CD4-positive, alpha-beta memory T cell (primary cell): ENCODE measurements at regions not wholly inside any gene's neighbourhood (a gene's known extent, or its start where the extent isn't known, plus 50 kb on each side); places are given as distances from the start of the nearest gene placed in this dataset.

ENCODE experiments used
- CTCF ChIA-PET: fragments of 350-600 bp; sonication (Branson Sonifier 250); formaldehyde crosslinking; loops from one replicate; lab custom pipeline; 2021; ENCODE audit warnings: inconsistent platforms; ENCODE audit not compliant: partially characterized antibody; lab: Charles Lee
- POLR2A ChIA-PET: fragments of 350-600 bp; sonication (Branson Sonifier 250); formaldehyde crosslinking; loops from one replicate; lab custom pipeline; 2021; ENCODE audit not compliant: partially characterized antibody; lab: Charles Lee
- DNase-seq, 5 donors: peaks; one replicate each; pipeline versions ENCODE4 v3.0.0 to v3.0.0-alpha.2; 2020 to 2022; ENCODE audit warnings: mixed read lengths in 1 of 5
- H3K27ac ChIP-seq: one replicate; pipeline ENCODE4 v1.7.0; 2013; ENCODE audit warnings: low read depth, low read length
- H3K27me3 ChIP-seq: 2 replicates; pipeline ENCODE4 v1.7.0; 2013; ENCODE audit warnings: mild to moderate bottlenecking, low read length, moderate library complexity; ENCODE audit not compliant: insufficient read depth
- H3K36me3 ChIP-seq: 2 replicates; pipeline ENCODE4 v1.7.0; 2013; ENCODE audit warnings: mild to moderate bottlenecking, low read length, moderate library complexity; ENCODE audit not compliant: insufficient read depth
- H3K4me1 ChIP-seq: 2 replicates; pipeline ENCODE4 v1.7.0; 2013; ENCODE audit warnings: mild to moderate bottlenecking, low read length, moderate library complexity; ENCODE audit not compliant: insufficient read depth
- H3K4me3 ChIP-seq, 2 donors: one replicate each; pipeline ENCODE4 v1.7.0; 2013; ENCODE audit warnings: low read length in 2 of 2, mild to moderate bottlenecking in 1 of 2
- H3K9me3 ChIP-seq, 2 donors: one replicate each; pipeline ENCODE4 v1.7.0; 2013; ENCODE audit warnings: low read length in 2 of 2, control low read depth in 1 of 2; ENCODE audit not compliant: control insufficient read depth in 1 of 2
- H3K27ac Mint-ChIP-seq, 7 donors: one replicate each; pipeline ENCODE4 v1.8.0; 2020 to 2021; ENCODE audit warnings: mixed read lengths in 7 of 7, mild to moderate bottlenecking in 6 of 7, inconsistent platforms in 3 of 7, moderate library complexity in 3 of 7
- H3K27me3 Mint-ChIP-seq, 2 donors: one replicate each; pipeline ENCODE4 v1.8.0; 2020 to 2021; ENCODE audit warnings: mixed read lengths in 2 of 2
- H3K36me3 Mint-ChIP-seq, 2 donors: one replicate each; pipeline ENCODE4 v1.8.0; 2020 to 2021; ENCODE audit warnings: mixed read lengths in 2 of 2, inconsistent platforms in 1 of 2, mild to moderate bottlenecking in 1 of 2
- H3K4me1 Mint-ChIP-seq, 4 donors: one replicate each; pipeline ENCODE4 v1.8.0; 2020 to 2021; ENCODE audit warnings: mixed read lengths in 4 of 4, mild to moderate bottlenecking in 1 of 4
- H3K4me3 Mint-ChIP-seq, 8 donors: one replicate each; pipeline ENCODE4 v1.8.0; 2020 to 2021; ENCODE audit warnings: mixed read lengths in 8 of 8, mild to moderate bottlenecking in 7 of 8, moderate library complexity in 6 of 8, inconsistent platforms in 3 of 8
- H3K9me3 Mint-ChIP-seq, 8 donors: one replicate each; pipeline ENCODE4 v1.8.0; 2020 to 2021; ENCODE audit warnings: mixed read lengths in 8 of 8, mild to moderate bottlenecking in 5 of 8, inconsistent platforms in 3 of 8, moderate library complexity in 1 of 8
- intact Hi-C: fragments of 100-400 bp; cut with micrococcal nuclease; formaldehyde crosslinking; loops from one replicate; pipeline ENCODE4 v1.15.1; 2023

GRCh38 chr6:169385237-169385880, 131.7 kb upstream of the THBS2 start:
- H3K4me3 Mint-ChIP-seq = no peak overlapping the region
- DNase-seq = no peak
- Histone ChIP-seq H3K27me3 (no peaks in the 10 kb centered on the region), H3K27ac (no peak overlapping the region), H3K4me3 (no peak overlapping the region), H3K4me1 (no peaks in the 10 kb centered on the region), H3K36me3 (no peaks in the 10 kb centered on the region), H3K9me3 (no peaks in the 10 kb centered on the region)
- no peaks in the 10 kb centered on the region for H3K4me1 Mint-ChIP-seq
- POLR2A ChIA-PET = no interaction called here
- H3K36me3 Mint-ChIP-seq = no peaks in the 10 kb centered on the region
- intact Hi-C loops = no loop called here
- no peak overlapping the region for H3K27ac Mint-ChIP-seq
- peaks cover 0 to 16% (median 3%) of the 10 kb centered on the region in 8 donors for H3K9me3 Mint-ChIP-seq
- CTCF ChIA-PET = no interaction called here
- H3K27me3 Mint-ChIP-seq = peaks cover 10 to 11% of the 10 kb centered on the region in 2 donors

GRCh38 chr6:169384291-169384690, 130.6 kb upstream of the THBS2 start:
- peaks cover 0 to 14% (median 3%) of the 10 kb centered on the region in 8 donors for H3K9me3 Mint-ChIP-seq
- no peak overlapping the region for H3K27ac Mint-ChIP-seq
- H3K4me3 Mint-ChIP-seq = no peak overlapping the region
- H3K4me1 Mint-ChIP-seq = no peaks in the 10 kb centered on the region
- ChIA-PET CTCF (no interaction called here), POLR2A (no interaction called here)
- Histone ChIP-seq H3K27me3 (no peaks in the 10 kb centered on the region), H3K4me1 (no peaks in the 10 kb centered on the region), H3K9me3 (no peaks in the 10 kb centered on the region), H3K27ac (no peak overlapping the region), H3K4me3 (no peak overlapping the region), H3K36me3 (no peaks in the 10 kb centered on the region)
- no peaks in the 10 kb centered on the region for H3K36me3 Mint-ChIP-seq
- H3K27me3 Mint-ChIP-seq = peaks cover 10 to 11% of the 10 kb centered on the region in 2 donors
- intact Hi-C loops = no loop called here
- no peak for DNase-seq

- Histone ChIP-seq H3K4me3 (no peak overlapping the region), H3K27ac (no peak overlapping the region), H3K27me3 (no peaks in the 10 kb centered on the region), H3K9me3 (no peaks in the 10 kb centered on the region), H3K4me1 (no peaks in the 10 kb centered on the region), H3K36me3 (no peaks in the 10 kb centered on the region)
- peaks cover 8 to 13% of the 10 kb centered on the region in 2 donors for H3K27me3 Mint-ChIP-seq
- ChIA-PET POLR2A (no interaction called here), CTCF (no interaction called here)
- no peaks in the 10 kb centered on the region for H3K4me1 Mint-ChIP-seq
- no peak overlapping the region for H3K4me3 Mint-ChIP-seq
- intact Hi-C loops = no loop called here
- peaks cover 0 to 16% (median 4%) of the 10 kb centered on the region in 8 donors for H3K9me3 Mint-ChIP-seq
- no peak overlapping the region for H3K27ac Mint-ChIP-seq
- H3K36me3 Mint-ChIP-seq = no peaks in the 10 kb centered on the region
- DNase-seq = no peak
Measured at GRCh38 chr6:169383265-169383664, 129.6 kb upstream of the THBS2 start.

- H3K27ac Mint-ChIP-seq = no peak overlapping the region
- H3K9me3 ChIP-seq = no peaks in the 10 kb centered on the region
- no peaks in the 10 kb centered on the region for H3K27me3 ChIP-seq
- DNase-seq = no peak
- peaks cover 8 to 10% of the 10 kb centered on the region in 2 donors for H3K27me3 Mint-ChIP-seq
- H3K36me3 ChIP-seq = no peaks in the 10 kb centered on the region
- no peak overlapping the region for H3K4me3 ChIP-seq
- peaks cover 0 to 16% (median 4%) of the 10 kb centered on the region in 8 donors for H3K9me3 Mint-ChIP-seq
- H3K4me1 Mint-ChIP-seq = no peaks in the 10 kb centered on the region
- H3K4me1 ChIP-seq = no peaks in the 10 kb centered on the region
- ChIA-PET POLR2A (no interaction called here), CTCF (no interaction called here)
- H3K4me3 Mint-ChIP-seq = no peak overlapping the region
- H3K27ac ChIP-seq = no peak overlapping the region
- no peaks in the 10 kb centered on the region for H3K36me3 Mint-ChIP-seq
- intact Hi-C loops = no loop called here
Measured at GRCh38 chr6:169382735-169383134, 129.1 kb upstream of the THBS2 start.

- DNase-seq = no peak
- Histone ChIP-seq H3K9me3 (no peaks in the 10 kb centered on the region), H3K4me3 (no peak overlapping the region), H3K4me1 (no peaks in the 10 kb centered on the region), H3K27me3 (no peaks in the 10 kb centered on the region), H3K36me3 (no peaks in the 10 kb centered on the region), H3K27ac (no peak overlapping the region)
- Mint-ChIP-seq H3K4me3 (no peak overlapping the region), H3K27me3 (peaks cover 5 to 8% of the 10 kb centered on the region in 2 donors), H3K36me3 (no peaks in the 10 kb centered on the region), H3K27ac (no peak overlapping the region), H3K4me1 (no peaks in the 10 kb centered on the region), H3K9me3 (peaks cover 0 to 16% (median 4%) of the 10 kb centered on the region in 8 donors)
- ChIA-PET CTCF (no interaction called here), POLR2A (no interaction called here)
- intact Hi-C loops = no loop called here
Measured at GRCh38 chr6:169381988-169382387, 128.3 kb upstream of the THBS2 start.

- H3K9me3 ChIP-seq = no peaks in the 10 kb centered on the region
- no peaks in the 10 kb centered on the region for H3K4me1 ChIP-seq
- Mint-ChIP-seq H3K27ac (no peak overlapping the region), H3K4me1 (no peaks in the 10 kb centered on the region), H3K36me3 (peaks cover 0 to 2% of the 10 kb centered on the region in 2 donors), H3K9me3 (peaks cover 3 to 25% (median 14%) of the 10 kb centered on the region in 8 donors), H3K27me3 (peaks cover 4 to 6% of the 10 kb centered on the region in 2 donors), H3K4me3 (no peak overlapping the region)
- ChIA-PET CTCF (no interaction called here), POLR2A (no interaction called here)
- no peak for DNase-seq
- H3K27me3 ChIP-seq = no peaks in the 10 kb centered on the region
- intact Hi-C loops = no loop called here
- H3K4me3 ChIP-seq = no peak overlapping the region
- no peaks in the 10 kb centered on the region for H3K36me3 ChIP-seq
- H3K27ac ChIP-seq = no peak overlapping the region
Measured at GRCh38 chr6:169380493-169380892, 126.8 kb upstream of the THBS2 start.

GRCh38 chr6:169379495-169380070, 125.9 kb upstream of the THBS2 start:
- no peak for DNase-seq
- Mint-ChIP-seq H3K27ac (no peak overlapping the region), H3K4me3 (no peak overlapping the region), H3K9me3 (peaks cover 3 to 31% (median 17%) of the 10 kb centered on the region in 8 donors), H3K36me3 (peaks cover 0 to 2% of the 10 kb centered on the region in 2 donors), H3K27me3 (peaks cover 4 to 6% of the 10 kb centered on the region in 2 donors), H3K4me1 (no peaks in the 10 kb centered on the region)
- H3K9me3 ChIP-seq = no peaks in the 10 kb centered on the region
- H3K27me3 ChIP-seq = no peaks in the 10 kb centered on the region
- ChIA-PET POLR2A (no interaction called here), CTCF (no interaction called here)
- H3K36me3 ChIP-seq = no peaks in the 10 kb centered on the region
- intact Hi-C loops = no loop called here
- H3K4me1 ChIP-seq = no peaks in the 10 kb centered on the region
- no peak overlapping the region for H3K4me3 ChIP-seq
- no peak overlapping the region for H3K27ac ChIP-seq
